RPMI8226 (cell line): ENCODE measurements at regions not wholly inside any gene's neighbourhood (a gene's known extent, or its start where the extent isn't known, plus 50 kb on each side); places are given as distances from the start of the nearest gene placed in this dataset.
A peak's percentile ranks its signal among the peaks of the same experiment; 100 is the strongest.

ENCODE experiments used
- DNase-seq: peaks from one replicate; pipeline ENCODE4 v3.0.0-alpha.2; 2015

DNA sequence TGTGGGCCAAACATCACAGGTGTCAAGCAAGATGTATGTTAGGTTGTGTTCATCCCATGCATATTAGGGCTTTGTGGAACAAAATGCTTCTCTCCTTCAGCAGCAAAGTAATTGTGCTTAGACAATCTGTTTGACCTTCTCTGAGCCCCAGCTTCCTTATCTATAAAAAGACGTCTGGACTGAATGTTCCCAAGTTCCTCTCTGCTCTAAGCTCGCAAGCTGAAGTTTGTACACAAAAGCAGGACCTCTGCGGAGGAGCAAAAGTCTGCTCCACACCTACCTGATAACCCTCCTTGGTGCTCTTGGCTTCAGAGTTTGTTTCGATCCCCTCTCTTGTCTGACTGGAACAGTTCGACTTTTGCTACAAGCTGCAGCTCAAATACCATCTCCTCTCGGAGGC lies 95.7 kb upstream of the UBL3 start:
- DNase-seq: no peak

DNA sequence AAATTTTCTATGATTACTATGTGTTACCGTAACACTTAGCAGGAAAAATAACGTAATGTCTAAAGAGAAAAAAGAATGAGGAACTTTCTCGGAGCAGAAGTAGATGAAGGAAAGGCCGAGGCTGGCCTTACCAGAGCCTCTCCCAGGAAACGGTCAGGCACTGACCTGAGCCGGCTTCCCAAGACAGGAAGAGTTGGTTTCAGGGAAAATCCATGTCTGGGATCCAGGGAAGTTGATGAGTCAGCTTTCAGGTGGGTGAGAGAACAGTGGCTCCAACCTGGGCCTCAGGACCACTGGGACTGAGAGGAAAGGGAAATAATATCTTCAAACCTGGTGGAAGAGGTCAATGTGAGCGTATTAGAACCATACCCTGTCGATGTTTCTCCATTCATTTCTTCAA lies 93.3 kb upstream of the UBL3 start:
- DNase-seq: no peak

DNA sequence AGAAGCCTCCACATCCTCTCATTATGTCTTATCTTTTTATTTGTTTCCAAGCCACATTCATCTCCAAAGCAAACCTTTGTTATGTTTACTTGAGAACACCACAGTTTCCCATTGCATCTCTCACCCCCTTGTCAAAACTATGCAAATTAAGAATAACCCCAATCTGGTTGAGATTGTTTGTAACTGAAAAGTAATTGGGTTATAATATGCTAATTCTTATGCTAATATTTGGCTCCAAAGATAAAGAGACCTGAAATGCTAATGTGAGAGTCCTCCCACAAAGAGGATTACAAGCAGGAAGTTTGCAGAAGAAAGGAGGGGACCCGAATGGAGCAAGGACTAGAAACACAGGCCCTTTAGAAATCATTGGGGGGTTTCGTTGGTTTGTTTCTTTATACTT lies 92.9 kb upstream of the UBL3 start:
- no peak for DNase-seq

DNA sequence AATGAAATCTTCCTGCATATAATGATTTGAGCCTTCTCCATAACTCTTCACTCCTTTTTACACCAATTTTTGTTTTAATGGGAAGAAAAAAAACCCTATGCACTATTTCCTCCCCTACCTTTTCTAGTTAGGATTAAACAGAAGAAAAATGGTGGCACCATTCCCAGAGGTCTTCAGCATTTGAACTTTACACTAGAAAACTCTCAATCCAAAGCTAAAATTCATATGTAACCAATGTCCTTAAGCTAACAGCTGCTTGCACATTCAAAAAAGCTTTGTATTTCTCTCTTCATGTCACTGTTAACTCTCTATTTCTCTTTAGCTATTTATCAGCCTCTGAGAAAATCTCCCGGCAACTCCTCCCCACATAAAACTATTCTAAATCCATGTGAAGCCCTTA lies 90.3 kb upstream of the UBL3 start:
- DNase-seq: no peak

DNA sequence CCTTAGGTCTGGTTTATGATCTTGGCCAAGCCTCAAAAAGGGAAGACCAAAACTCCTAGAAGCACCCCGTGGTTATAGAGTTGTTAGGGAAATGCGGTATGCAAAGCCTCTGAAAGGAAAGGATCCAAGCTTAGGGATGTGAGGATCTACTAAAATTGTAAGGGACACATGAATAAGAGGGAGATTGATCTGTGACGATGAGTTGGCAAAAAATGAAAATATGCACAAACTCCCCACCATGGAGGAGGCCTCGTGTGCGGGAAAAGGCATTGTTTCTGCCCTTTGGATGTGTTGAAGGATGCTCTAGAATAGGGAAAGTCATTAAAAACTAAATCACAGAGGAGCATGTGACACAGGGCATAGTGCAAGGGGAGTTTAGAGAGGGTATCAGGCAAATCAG lies 88.7 kb upstream of the UBL3 start:
- DNase-seq: no peak

DNA sequence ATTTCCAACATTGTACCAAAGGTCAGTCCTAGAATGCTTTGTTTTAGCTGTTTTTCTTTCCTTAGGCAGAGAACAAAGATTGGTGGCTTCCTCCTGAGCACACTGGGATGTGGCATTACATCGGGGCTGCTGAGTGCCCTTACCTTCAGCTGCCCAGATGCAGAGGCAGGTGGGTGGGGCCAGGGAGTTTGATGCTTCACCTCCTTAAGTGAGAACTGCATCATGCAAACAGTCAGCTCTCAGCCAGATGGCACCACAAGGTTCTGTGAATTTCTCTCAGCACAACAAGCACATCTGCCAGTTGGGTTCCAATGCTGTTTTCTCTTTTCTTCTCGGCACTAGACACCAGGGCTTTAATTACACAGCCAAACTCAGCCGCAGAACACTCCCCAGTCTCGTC lies 87.4 kb upstream of the UBL3 start:
- DNase-seq: peak; percentile 45

DNA sequence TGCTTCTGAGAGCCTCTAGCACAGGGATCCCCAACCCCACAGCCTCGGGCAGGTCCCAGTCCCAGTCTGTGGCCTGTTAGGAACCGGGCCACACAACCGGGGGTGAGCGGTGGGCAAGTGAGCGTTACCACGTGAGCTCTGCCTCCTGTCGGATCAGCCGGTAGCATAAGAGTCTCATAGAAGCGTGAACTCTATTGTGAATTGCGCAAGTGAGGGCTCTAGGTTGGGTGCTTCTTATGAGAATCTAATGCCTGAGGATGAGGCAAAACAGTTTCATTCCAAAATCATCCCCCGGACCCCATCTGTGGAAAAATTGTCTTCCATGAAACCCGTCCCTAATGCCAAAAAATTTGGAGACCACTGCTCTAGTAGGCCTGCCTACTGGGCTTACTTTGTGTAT lies 87.0 kb upstream of the UBL3 start:
- no peak for DNase-seq

DNA sequence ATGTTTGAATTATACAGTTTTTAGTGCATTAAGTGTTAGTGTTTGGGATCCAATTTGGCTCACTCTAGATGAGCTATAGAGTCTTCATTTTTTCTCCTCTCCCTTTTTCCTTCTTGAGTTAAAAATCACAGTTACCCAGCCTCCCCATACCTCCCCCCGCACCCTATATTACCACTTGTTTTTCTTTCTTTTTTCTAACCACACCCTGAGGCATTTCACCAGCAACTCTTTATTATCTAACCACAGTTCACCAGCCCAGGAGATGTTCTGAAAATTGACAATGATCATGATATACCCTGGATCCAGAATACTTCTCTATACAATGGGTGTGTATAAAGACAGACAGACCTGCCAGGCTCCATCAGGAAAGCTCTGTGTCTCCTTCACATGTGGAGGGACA lies 86.5 kb upstream of the UBL3 start:
- no peak for DNase-seq

DNA sequence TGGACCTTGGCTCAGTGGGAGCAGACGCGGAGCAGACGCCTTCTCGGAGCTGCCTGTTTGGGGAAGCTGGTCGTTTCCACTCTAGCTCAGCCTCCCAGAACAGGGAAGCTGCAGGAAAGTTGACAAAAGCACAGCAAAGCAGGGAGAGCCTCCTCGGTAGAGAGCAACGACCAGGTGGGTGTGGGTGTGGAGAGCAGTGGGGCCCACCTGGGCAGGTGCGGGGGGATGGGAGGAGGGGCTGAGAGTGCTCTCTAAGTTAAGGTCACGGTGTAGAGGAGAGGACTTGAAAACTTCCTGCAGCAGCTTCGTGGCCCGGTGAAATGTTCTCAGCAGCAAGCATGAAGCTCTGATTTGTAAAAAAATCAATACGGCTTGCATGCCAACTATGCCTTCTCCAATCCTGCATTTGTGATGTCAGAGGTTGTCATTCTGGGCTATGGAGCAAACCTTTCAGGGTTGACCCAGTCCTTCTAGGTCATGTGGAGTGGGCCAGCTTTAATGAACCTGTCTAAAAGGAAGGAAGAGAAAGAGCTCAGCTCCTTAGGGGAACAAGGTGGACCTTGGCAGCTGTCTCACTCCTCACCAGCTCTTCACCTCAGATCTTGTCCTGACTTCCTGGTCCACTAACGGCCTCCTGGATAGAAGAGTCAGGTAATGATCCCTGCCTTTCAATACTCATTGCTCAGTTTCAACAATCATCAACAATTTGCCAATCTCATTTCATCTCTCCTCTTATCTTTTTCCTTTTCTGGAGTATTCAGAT lies 85.8 kb upstream of the UBL3 start:
- DNase-seq: peak; percentile 4

DNA sequence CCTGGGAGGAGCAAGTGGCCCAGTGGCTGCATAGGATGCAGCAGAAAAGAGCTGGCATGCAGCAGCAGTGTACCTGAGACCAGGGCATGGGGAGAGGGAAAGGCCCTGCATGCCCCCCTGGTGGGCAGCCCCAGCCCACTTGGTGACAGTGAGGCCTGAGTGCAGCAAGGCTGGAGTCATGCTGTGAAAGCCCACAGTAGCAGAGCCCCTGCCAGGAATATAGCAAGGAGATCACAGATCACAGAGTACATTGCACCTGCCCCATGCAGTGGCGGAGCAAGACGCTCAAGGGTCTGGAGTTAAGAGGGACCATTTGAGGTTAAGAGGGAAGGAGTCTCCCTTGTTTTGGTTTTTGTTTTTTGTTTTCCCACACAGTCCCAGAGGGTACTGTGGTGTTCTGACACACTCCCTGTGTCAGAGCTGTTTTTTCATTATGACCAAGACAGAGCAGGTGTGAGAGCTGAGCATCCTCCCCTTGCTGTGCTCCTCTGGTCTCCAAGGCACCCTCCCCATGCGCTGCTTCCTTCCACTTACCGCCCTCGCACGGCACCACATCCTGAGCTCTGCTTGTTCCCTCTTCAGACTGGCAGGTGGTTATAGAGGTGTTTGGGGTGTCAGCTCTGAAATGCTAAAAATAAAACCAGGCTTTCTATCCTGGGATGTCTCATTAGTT lies 85.0 kb upstream of the UBL3 start:
- peak; percentile 31 for DNase-seq

DNA sequence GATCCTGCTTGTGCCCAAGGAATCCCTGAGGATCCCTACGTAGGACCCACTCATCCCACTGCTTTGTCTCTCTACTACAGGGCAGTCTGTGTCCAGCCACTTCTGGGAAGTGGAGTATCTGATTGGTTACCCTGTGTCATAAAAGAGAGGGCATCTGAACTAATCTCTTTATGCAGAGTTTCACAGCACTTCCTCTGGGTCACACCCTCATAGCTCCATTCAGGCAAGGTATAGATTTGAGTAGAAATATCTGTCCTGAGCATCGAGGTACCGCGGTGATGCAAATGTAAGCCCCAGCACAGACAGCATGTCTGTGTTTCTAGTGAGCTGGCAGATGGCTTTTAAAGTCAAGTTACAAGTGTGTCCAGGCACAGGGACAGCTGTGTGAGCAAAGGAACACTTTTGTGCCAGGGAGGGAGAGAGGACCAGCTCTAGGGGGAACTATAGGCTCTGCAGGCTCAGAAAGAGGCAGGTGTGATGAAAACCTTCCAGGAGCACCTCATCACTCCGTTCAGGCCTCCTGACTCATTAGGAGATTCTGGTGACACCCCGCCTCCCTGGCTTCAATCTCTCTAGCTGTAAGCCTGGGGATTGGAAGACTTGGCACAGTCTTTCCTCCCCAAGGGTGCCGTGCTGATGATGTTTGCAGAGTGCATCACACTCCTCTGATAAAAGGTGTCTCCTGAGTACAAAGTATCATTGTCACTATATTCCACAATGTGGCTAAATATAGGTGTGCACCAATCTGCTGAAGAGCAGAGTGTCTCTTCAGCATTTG lies 84.3 kb upstream of the UBL3 start:
- DNase-seq: no peak

DNA sequence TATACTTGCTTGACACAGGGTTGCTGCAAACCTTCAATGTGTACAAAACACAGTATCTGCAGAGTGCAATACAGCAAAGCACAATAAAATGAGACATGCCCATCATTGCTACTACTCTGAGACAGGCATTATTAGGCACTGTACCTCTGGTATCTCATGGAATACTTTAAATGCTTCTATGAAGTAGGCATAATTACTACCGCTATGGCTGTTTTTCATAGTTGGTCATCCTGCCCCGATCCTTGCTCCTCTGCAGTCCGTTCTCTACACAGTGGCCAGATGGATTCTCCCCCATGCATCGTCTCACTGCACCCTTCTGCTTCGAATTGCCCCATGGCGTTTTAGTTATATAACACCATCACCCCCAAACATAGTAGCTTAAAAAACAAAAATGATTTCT lies 83.0 kb upstream of the UBL3 start:
- no peak for DNase-seq

DNA sequence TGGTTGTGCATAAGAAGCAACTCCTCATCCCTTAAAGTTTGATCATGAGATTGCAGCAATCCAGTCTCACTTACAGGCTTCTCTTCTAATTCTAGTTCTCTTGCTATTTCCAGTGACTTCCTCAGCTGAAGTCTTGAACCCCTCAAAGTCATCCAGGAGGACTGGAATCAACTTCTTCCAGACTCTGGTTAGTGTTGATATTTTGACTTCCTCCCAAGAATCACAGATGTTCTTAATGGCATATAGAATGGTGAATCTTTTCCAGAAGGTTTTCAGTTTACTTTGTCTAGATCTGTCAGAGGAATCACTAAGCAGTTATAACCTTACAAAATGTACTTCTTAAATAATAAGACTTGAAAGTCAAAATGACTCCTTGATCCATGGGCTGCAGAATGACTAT lies 81.3 kb upstream of the UBL3 start:
- DNase-seq: no peak

DNA sequence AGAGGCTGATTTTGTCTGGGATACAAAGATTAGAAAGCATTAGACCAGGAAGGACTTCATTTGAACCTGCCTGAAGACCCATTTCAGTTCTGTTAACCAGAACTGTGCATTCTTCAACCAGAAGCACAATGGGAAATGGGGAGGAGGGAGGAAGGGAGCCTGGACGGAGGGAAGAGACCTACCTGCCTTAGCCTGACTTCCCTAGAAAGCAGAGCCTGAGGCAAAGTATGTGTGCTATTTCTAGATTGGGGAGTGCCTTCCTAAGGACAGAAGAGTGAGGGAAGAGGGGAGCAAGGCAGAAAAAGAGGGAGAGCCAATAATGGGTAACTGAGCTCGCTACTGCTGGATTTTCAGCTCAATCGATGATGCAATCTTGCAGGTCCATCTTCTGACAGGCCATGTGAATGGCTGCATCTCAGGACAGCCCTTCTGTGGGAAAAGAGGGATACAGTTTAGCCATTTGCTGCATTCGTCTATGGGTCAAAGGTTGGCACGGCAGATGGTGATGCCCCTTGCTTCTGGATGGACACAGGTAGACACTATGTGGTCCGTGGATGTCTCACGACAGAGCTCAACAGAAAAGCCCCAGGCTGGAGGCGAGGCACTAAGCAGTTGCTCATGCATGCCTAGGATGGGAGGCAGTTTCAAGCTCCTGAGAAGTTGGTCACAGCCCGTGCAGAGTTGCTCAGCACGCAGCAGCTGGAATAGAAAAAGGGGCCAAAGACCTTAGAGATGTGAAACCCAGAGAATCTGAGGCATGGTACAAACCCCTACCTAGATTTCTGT lies 78.8 kb upstream of the UBL3 start:
- no peak for DNase-seq

DNA sequence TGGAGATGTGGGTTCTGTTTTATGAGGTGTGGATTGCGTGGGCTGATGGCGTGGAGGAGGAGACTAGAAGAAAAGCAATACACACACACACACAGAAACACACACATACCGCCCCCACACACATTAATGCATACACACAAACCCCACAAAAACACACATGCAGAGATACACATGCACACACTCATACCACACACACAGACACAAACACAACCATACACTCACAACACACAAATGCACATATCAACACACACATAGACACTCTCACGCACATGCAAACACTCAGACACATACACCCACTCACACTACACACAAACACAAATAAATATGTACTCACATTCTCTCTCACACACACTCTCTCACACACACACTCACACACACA lies 75.7 kb upstream of the UBL3 start:
- no peak for DNase-seq

DNA sequence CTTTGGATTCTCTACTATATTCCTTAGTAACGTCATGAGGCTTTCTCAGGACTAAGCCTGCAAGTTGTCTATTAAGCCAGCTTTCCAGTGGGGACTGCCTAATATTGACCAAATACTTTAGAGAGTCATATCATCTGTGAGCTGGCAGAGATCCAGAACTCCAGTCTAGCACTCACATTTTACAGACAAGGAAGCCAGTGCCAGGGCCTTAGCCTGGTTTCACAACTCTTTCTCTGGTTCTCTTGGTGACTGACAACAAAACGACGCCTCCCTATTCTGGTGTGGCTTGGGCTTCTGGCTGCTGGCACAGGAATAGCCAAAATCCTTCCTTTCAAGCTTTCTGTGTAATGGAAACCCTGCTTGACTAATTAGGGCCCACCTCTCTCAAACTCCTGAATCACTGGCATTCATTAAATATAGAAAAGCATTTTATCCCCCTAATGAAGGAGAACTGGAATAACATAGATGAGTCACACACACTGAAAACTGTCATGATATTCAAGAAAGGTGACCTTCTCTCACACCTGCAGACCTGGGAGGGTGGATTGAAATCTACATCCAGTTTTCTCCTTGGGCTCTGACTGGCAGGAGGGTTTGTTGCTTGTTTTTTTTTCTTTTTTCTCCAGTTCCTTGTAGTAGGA lies 75.2 kb upstream of the UBL3 start:
- peak; percentile 83 for DNase-seq

DNA sequence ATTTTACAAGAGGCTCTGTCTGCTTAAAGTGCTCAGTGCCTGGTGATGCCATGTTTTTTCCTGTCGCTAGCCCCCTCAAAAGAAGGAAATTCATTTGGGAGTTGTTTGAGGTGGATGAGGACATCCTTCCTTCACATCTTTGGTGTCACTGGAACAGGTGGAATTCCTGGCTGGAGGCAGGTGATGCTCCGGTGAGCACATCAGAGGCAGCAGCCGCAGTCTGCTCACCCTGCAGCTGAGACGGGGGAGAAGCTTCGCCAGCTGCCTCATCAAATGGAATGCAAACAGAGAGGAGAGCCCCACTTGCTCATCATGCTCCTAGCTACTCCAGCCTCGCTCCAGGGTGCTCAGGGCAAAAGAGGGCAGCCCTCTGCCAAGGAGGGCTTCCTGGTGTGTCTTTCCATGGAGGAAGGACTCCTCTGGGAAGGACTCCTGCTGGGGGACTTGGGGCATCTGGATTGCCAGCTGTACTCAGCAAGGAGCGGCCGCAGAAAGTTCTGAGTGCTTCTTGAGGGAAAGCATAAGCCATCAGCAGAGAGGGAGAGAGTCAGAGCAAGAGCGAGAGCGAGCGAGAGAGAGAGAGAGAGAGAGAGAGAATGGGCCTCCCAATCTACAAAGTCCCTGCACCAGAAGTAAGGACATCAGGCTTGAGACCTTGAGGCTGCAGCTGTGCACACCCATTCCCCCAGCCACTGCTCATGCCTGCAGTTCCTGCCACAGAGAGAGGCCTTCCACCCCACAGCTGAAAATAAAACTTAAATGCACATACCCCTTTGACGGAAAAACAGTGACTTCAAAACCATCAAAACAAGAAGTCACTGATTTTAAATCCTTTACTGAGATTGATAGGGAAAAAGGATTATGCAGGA lies 74.3 kb upstream of the UBL3 start:
- no peak for DNase-seq

DNA sequence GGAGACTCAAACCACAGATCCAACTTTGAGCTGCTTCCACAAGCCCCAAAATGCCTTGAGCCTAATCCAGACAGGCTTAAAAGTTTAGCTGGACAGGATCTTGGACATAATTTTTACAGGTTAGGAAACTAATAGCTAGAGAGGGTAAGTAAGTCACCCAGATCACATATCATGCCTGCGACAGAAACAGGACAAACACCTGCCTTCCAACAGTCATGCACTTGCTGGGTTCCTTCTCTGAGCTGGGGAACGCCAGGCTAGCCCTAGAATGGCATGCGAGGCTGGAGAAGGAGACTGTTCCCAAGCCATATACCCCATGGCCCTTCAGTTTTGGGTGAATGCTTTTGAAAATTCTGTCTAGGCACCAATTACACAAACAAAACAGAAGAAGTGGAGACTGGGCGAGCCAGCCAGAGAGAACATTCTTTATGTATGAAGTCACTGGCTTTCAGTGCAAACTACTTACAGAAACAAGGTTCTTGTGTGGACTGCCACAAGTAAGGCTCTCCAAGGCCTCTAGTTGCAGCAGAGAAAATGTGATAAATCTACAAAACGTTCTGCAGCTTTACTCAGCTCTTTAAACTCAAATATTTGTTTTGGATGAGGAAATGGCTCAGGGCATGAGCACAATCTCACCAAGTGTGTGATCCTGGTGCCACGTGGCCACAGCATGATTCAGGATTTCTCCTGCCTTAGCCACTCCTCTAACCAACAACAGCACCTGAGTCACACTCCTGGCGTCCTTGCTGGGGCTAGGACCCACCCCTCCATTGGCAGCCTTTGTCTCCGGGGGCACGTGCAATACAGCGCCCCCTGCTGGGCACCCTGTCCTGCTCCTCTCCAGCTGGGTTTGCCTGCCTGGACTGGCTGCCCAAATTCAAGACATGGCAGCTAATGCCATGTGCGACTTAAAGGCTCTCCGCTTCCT lies 73.4 kb upstream of the UBL3 start:
- peak; percentile 62 for DNase-seq

DNA sequence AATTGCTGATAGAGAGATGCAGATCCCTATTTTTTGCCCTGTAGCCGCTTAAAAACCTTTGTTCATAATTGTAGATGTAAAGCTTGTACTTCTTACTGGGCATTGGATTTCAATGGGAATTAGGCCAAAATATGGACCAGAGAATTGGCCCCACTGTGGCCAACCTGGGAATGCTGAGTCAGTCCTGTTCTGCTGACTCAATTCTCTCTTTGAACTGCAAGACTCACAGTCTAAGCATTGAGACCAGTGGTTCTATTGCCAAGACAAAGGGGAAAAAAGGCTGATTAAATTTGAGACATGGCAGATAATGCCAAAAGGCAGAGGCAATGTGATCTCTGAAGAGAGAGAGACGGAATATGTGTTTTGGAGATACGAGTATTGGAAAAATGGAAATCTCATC lies 72.5 kb upstream of the UBL3 start:
- no peak for DNase-seq

DNA sequence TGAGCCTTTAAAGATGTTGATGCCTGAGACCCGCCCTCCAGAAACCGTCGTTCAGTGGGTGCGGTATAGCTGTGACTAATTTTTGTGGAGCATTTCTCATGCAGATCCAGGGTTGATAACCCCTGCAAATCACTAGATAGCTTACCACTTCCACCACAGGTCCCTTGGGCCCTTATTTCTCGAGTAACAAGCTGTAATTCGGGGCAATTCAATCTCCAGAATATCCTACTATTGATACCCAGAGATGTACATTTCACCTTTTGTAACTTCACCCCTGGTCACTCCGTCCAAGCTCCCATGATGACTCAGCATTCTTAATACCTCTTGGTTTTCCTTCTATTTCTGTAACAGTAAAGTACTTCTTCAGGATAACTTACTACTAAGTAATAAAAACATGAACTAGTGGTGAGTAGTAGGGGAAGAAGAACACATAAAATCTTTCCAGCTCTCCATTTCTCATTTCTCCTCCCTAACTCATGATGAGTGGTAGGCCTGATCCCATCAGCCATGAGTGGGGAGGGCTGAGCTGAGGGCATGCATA lies 71.9 kb upstream of the UBL3 start:
- DNase-seq: no peak
